ENCODE measurements at regions not wholly inside any gene's neighbourhood (a gene's known extent, or its start where the extent isn't known, plus 50 kb on each side); places are given as distances from the start of the nearest gene placed in this dataset.

- TF ChIP-seq, protein P1, sequence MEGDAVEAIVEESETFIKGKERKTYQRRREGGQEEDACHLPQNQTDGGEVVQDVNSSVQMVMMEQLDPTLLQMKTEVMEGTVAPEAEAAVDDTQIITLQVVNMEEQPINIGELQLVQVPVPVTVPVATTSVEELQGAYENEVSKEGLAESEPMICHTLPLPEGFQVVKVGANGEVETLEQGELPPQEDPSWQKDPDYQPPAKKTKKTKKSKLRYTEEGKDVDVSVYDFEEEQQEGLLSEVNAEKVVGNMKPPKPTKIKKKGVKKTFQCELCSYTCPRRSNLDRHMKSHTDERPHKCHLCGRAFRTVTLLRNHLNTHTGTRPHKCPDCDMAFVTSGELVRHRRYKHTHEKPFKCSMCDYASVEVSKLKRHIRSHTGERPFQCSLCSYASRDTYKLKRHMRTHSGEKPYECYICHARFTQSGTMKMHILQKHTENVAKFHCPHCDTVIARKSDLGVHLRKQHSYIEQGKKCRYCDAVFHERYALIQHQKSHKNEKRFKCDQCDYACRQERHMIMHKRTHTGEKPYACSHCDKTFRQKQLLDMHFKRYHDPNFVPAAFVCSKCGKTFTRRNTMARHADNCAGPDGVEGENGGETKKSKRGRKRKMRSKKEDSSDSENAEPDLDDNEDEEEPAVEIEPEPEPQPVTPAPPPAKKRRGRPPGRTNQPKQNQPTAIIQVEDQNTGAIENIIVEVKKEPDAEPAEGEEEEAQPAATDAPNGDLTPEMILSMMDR (IDR thresholded peaks at IDR 0.05; ENCODE audit: low read length): no peak
- no peak for TF ChIP-seq EZH2 (optimal IDR thresholded peaks at IDR 0.05; ENCODE audit: low read depth, low read length)
Observed at GRCh38 chr22:26762503-26763472, 105.4 kb downstream of the MIAT start.

Data from MM.1S (cell line).